Sigmoid colon (tissue), 4 donors: ENCODE measurements at regions not wholly inside any gene's neighbourhood (a gene's known extent, or its start where the extent isn't known, plus 50 kb on each side); places are given as distances from the start of the nearest gene placed in this dataset.
"Not testable (repeated sequence)": the region's sequence is repeated elsewhere in the genome, so short reads cannot be mapped to it uniquely, and the experiment has no call there.

Source experiments
- CTCF ChIP-seq, 4 experiments: fragments of 450-650 bp in 3 of 4; fragments of 200-600 bp in 1 of 4; IDR thresholded peaks; one replicate each; pipeline ENCODE4 v1.5.1; 2016 to 2019; ENCODE audit warnings: antibody characterized with exemption in 4 of 4, mild to moderate bottlenecking in 3 of 4, moderate library complexity in 2 of 4
- POLR2A ChIP-seq, 2 donors: fragments of 450-650 bp; IDR thresholded peaks; one replicate each; pipeline ENCODE4 v1.6.1; 2016; ENCODE audit warnings: antibody characterized with exemption in 2 of 2, mild to moderate bottlenecking in 2 of 2, moderate library complexity in 2 of 2
- POLR2AphosphoS5 ChIP-seq, 4 donors: sonication (generic); formaldehyde crosslinking; IDR thresholded peaks; one replicate each; pipeline ENCODE4 v1.6.1; 2017; ENCODE audit warnings: antibody characterized with exemption in 4 of 4

- TF ChIP-seq CTCF, POLR2AphosphoS5, POLR2A (IDR thresholded peaks at IDR 0.05): not testable (repeated sequence)
Observed at GRCh38 chr7:138221388-138221787, 145.1 kb downstream of the AKR1D1 start.
